BJ (cell line): ENCODE measurements at regions not wholly inside any gene's neighbourhood (a gene's known extent, or its start where the extent isn't known, plus 50 kb on each side); places are given as distances from the start of the nearest gene placed in this dataset.

Experiments
- CTCF ChIA-PET: fragments of 350-600 bp; formaldehyde crosslinking; extraction: SDS; loops from one replicate; lab custom pipeline; 2021; ENCODE audit warnings: antibody characterized with exemption, inconsistent platforms; lab: Yijun Ruan, JAX
- POLR2A ChIA-PET: fragments of 300-600 bp; sonication (Branson Sonifier 250); formaldehyde crosslinking; extraction: SDS; loops from one replicate; lab custom pipeline; 2021; ENCODE audit warnings: antibody characterized with exemption; lab: Charles Lee
- DNase-seq: peaks from one replicate; pipeline ENCODE4 v3.0.0-alpha.2; 2011; ENCODE audit warnings: low read depth
- H3K27me3 ChIP-seq: 2 replicates; pipeline ENCODE4 v1.6.0; 2011; ENCODE audit warnings: low read length; ENCODE audit not compliant: control insufficient read depth, insufficient read depth
- H3K36me3 ChIP-seq: 2 replicates; pipeline ENCODE4 v1.5.1; 2011; ENCODE audit warnings: low read length; ENCODE audit not compliant: control insufficient read depth, insufficient read depth
- H3K4me3 ChIP-seq: 2 replicates; pipeline ENCODE4 v1.5.1; 2011; ENCODE audit warnings: low read depth, mild to moderate bottlenecking, control low read depth, low read length
- TF ChIP-seq, protein P1 (sequence below): IDR thresholded peaks from 2 replicates; pipeline ENCODE4 v1.5.1; 2011; ENCODE audit warnings: low read depth, mild to moderate bottlenecking, control low read depth, inconsistent platforms, low read length, moderate library complexity; ENCODE audit not compliant: insufficient read depth

DNA sequence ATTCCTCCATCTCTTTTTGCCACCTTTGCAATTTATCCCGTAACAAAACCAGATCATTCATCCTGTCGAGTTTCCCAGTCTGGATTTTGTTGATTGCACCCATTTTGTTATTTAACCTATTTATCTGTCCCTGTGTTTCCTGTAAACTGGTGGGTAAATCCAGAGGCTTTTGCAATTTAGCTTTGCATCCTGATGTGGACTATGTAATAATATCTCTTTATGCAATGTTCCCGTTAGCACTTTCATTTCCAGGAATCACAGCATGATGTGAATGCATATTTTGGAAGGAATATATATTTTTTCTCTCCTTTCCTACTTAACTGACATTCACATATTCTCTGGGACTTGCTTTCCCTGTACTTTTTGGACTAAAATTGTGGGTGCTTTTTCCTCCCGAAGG is 240.3 kb upstream of the GAS1 start:
- Histone ChIP-seq H3K4me3 (no peak overlapping the region), H3K27me3 (no peaks in the 10 kb centered on the region), H3K36me3 (no peaks in the 10 kb centered on the region)
- POLR2A ChIA-PET: no interaction called here
- TF ChIP-seq, protein P1, sequence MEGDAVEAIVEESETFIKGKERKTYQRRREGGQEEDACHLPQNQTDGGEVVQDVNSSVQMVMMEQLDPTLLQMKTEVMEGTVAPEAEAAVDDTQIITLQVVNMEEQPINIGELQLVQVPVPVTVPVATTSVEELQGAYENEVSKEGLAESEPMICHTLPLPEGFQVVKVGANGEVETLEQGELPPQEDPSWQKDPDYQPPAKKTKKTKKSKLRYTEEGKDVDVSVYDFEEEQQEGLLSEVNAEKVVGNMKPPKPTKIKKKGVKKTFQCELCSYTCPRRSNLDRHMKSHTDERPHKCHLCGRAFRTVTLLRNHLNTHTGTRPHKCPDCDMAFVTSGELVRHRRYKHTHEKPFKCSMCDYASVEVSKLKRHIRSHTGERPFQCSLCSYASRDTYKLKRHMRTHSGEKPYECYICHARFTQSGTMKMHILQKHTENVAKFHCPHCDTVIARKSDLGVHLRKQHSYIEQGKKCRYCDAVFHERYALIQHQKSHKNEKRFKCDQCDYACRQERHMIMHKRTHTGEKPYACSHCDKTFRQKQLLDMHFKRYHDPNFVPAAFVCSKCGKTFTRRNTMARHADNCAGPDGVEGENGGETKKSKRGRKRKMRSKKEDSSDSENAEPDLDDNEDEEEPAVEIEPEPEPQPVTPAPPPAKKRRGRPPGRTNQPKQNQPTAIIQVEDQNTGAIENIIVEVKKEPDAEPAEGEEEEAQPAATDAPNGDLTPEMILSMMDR: no peak
- CTCF ChIA-PET: no interaction called here
- no peak for DNase-seq

DNA sequence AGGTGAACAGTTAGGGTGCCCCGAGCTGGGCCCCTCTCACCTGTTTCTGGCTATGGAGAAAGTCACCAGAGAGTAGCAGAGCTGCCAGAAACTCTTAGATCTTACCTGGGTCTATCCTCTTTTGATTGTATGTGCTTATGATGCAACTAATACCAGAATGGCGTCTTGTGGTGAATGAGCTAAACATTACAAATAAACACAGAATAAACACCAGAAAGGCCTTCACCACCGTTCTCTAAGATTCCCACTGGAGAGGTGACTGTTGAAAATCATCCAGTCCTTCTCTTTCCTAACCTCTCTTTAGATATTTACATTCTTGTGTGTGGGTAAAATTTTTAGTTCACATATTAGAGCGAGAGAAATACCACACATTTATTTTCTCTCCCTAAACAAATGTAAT is 241.7 kb upstream of the GAS1 start:
- Histone ChIP-seq H3K36me3 (no peaks in the 10 kb centered on the region), H3K4me3 (no peak overlapping the region), H3K27me3 (no peaks in the 10 kb centered on the region)
- CTCF ChIA-PET: no interaction called here
- TF ChIP-seq, protein P1: no peak
- POLR2A ChIA-PET: no interaction called here
- no peak for DNase-seq

DNA sequence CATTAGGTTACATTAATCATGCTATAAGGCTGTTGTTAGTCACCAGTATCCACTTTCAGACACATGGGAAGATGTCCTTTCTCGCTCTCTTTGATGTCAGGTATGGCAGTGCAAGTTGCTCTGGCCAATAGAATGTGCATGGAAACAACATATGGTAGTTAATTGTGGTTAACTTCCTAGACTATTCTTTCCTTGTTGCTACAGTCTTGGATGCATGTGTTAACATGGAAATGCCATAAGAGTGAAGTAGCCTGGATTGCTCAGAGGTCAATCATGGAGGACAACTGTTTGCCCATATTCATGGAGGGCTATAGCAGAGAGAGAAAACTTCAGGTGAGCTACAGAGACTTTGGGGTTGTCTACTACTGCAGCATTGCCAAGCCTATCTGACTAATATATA is 245.8 kb upstream of the GAS1 start:
- no peak for DNase-seq
- POLR2A ChIA-PET: no interaction called here
- no peak overlapping the region for H3K4me3 ChIP-seq
- CTCF ChIA-PET: interaction anchor here (3.2 kb wide), 1 partner anchor 11 kb away, joined by 8 read pairs; no protein-coding TSS in a partner anchor
- H3K27me3 ChIP-seq: no peaks in the 10 kb centered on the region
- TF ChIP-seq, protein P1: no peak
- H3K36me3 ChIP-seq: no peaks in the 10 kb centered on the region

DNA sequence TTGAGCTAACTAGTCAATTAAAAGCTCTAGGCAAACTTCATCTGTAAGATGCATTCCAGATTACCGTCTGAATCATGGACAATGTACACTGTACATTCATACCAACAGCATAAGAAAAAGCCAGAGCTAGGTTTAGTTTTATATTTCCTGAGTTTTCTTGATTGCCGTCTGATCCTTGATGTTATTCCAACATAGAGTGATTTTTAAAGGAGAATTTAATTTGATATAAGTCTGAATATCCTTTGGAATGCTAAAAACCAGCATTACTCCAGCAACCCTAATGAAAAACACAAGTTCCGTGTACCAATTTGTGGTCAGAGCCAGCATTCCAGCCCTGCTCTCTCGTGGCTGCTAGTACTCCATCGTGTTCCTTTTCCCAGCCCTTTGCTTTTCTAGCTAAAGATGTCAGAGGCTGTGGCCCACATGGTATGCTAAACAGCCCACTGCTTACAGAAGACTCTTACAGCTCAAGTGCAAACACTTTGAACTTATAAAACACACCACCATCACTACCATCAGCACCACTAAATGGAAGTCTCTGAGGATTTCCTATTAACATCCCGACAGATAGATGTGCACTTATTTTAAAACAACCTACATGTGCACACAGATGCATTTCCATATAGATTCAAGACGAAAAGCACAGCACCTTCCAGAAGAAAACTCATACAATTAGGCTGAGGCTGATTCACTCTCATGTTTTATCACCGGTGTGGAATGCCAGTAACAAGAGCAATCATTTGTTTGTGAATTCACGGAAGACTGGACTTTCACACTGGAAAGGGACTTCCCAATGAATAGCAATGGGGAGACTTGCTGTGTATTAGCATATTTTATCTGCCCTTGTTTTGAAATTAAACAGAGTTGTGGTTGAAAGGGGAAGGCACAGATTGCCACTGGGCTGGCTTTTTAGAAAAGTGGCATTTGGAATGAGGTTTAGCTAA is 246.9 kb upstream of the GAS1 start:
- peak; percentile 93 for DNase-seq
- Histone ChIP-seq H3K27me3 (no peaks in the 10 kb centered on the region), H3K36me3 (no peaks in the 10 kb centered on the region), H3K4me3 (no peak overlapping the region)
- TF ChIP-seq, protein P1: no peak
- ChIA-PET CTCF (interaction anchor here (0.8 to 3.2 kb wide), 3 partner anchors 12 to 246 kb away, joined by 3 to 8 read pairs (median 4); no protein-coding TSS in a partner anchor), POLR2A (interaction anchor here (1.3 kb wide), 1 partner anchor 9 kb away, joined by 3 read pairs; no protein-coding TSS in a partner anchor)

DNA sequence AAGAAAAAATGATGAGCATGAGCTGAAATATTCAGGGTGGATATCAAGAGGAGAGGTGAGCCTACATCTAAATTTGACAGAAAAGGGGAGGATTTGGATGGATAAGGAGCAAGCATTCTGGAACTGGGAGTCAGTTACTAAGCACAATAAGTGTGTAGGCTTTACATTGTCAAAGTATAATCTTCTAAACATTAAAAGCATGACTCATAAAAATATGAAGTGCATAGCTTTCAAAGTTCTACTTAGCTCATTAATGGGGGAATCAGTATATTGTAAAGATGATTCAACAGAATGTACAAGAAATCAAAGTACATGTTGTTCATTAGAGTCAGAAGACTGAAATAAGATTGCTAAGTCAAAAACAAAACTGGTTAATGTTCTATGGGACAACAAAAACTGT is 248.0 kb upstream of the GAS1 start:
- Histone ChIP-seq H3K27me3 (no peaks in the 10 kb centered on the region), H3K4me3 (no peak overlapping the region), H3K36me3 (no peaks in the 10 kb centered on the region)
- POLR2A ChIA-PET: no interaction called here
- TF ChIP-seq, protein P1: no peak
- no peak for DNase-seq
- CTCF ChIA-PET: interaction anchor here (0.8 to 1.0 kb wide), 2 partner anchors 129 to 247 kb away, joined by 3 to 4 read pairs; no protein-coding TSS in a partner anchor
